ENCODE measurements at regions not wholly inside any gene's neighbourhood (a gene's known extent, or its start where the extent isn't known, plus 50 kb on each side); places are given as distances from the start of the nearest gene placed in this dataset.

GRCh38 chr5:166365164-166365563 is 1926.3 kb upstream of the WWC1 start:
- DNase-seq (ENCODE audit: unreplicated experiment): no peak
- BruUV-seq (replicated peaks): no TSS peak
- Mint-ChIP-seq H3K27me3 (ENCODE audit: insufficient read depth, unreplicated experiment) (no peaks in the 10 kb centered on the region), H3K27ac (ENCODE audit: low read depth, unreplicated experiment) (no peak overlapping the region), H3K4me1 (ENCODE audit: insufficient read depth, unreplicated experiment) (no peaks in the 10 kb centered on the region), H3K36me3 (ENCODE audit: insufficient read depth, unreplicated experiment) (no peaks in the 10 kb centered on the region), H3K9me3 (ENCODE audit: unreplicated experiment) (no peaks in the 10 kb centered on the region), H3K4me3 (ENCODE audit: unreplicated experiment) (no peak overlapping the region)
- ChIA-PET CTCF (no interaction called here), POLR2A (no interaction called here)
- intact Hi-C loops (cut with micrococcal nuclease): no loop called here
- TF ChIP-seq, protein P1, sequence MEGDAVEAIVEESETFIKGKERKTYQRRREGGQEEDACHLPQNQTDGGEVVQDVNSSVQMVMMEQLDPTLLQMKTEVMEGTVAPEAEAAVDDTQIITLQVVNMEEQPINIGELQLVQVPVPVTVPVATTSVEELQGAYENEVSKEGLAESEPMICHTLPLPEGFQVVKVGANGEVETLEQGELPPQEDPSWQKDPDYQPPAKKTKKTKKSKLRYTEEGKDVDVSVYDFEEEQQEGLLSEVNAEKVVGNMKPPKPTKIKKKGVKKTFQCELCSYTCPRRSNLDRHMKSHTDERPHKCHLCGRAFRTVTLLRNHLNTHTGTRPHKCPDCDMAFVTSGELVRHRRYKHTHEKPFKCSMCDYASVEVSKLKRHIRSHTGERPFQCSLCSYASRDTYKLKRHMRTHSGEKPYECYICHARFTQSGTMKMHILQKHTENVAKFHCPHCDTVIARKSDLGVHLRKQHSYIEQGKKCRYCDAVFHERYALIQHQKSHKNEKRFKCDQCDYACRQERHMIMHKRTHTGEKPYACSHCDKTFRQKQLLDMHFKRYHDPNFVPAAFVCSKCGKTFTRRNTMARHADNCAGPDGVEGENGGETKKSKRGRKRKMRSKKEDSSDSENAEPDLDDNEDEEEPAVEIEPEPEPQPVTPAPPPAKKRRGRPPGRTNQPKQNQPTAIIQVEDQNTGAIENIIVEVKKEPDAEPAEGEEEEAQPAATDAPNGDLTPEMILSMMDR (IDR thresholded peaks at IDR 0.05; ENCODE audit: unreplicated experiment): no peak

GRCh38 chr5:166367391-166367790 is 1924.1 kb upstream of the WWC1 start:
- H3K36me3 Mint-ChIP-seq (ENCODE audit: insufficient read depth, unreplicated experiment): no peaks in the 10 kb centered on the region
- intact Hi-C loops (cut with micrococcal nuclease): no loop called here

DNA sequence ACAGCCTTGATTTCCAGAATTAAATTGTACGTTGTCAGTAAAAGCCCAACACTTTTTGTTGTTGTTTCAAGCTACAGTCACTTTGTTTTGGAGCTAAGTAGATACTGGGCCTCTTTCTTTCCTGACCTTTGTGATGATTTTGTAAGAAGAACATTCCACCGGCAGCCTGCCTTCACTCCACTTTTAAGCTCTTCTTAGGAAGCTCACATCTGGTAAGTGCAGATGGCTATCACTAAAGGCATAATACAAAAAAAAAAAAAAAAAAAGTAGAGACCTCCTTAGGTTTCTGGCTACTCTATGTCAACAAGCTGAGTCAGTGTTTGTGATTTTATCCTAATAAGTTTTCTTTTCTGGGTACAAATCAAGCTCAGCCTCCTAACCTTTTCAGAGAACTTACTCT is 1922.1 kb upstream of the WWC1 start:
- intact Hi-C loops (cut with micrococcal nuclease): no loop called here
- no TSS peak for BruUV-seq (replicated peaks)
- no peak overlapping the region for H3K27ac Mint-ChIP-seq (ENCODE audit: low read depth, unreplicated experiment)
- no peaks in the 10 kb centered on the region for H3K4me1 Mint-ChIP-seq (ENCODE audit: insufficient read depth, unreplicated experiment)
- ChIA-PET CTCF (interaction anchor here (0.6 to 2.2 kb wide), 5 partner anchors 20 to 1196 kb away, joined by 3 to 7 read pairs (median 4); no protein-coding TSS in a partner anchor), POLR2A (interaction anchor here (0.7 kb wide), 1 partner anchor 18 kb away, joined by 3 read pairs; no protein-coding TSS in a partner anchor)
- no peak overlapping the region for H3K4me3 Mint-ChIP-seq (ENCODE audit: unreplicated experiment)
- TF ChIP-seq, protein P1 (IDR thresholded peaks at IDR 0.05; ENCODE audit: unreplicated experiment): no peak
- no peak for DNase-seq (ENCODE audit: unreplicated experiment)
- no peaks in the 10 kb centered on the region for H3K27me3 Mint-ChIP-seq (ENCODE audit: insufficient read depth, unreplicated experiment)
- no peaks in the 10 kb centered on the region for H3K36me3 Mint-ChIP-seq (ENCODE audit: insufficient read depth, unreplicated experiment)
- H3K9me3 Mint-ChIP-seq (ENCODE audit: unreplicated experiment): no peaks in the 10 kb centered on the region

More at GRCh38 chr5:166367391-166367790, 1924.1 kb upstream of the WWC1 start:
- Mint-ChIP-seq H3K9me3 (ENCODE audit: unreplicated experiment) (no peaks in the 10 kb centered on the region), H3K4me1 (ENCODE audit: insufficient read depth, unreplicated experiment) (no peaks in the 10 kb centered on the region), H3K27ac (ENCODE audit: low read depth, unreplicated experiment) (no peak overlapping the region), H3K27me3 (ENCODE audit: insufficient read depth, unreplicated experiment) (no peaks in the 10 kb centered on the region), H3K4me3 (ENCODE audit: unreplicated experiment) (no peak overlapping the region)
- ChIA-PET CTCF (interaction anchor here (0.6 kb wide), 1 partner anchor 692 kb away, joined by 4 read pairs; no protein-coding TSS in a partner anchor), POLR2A (no interaction called here)
- DNase-seq (ENCODE audit: unreplicated experiment): no peak
- no TSS peak for BruUV-seq (replicated peaks)
- TF ChIP-seq, protein P1 (IDR thresholded peaks at IDR 0.05; ENCODE audit: unreplicated experiment): no peak

GRCh38 chr5:166369807-166370206 is 1921.6 kb upstream of the WWC1 start:
- Mint-ChIP-seq H3K27ac (ENCODE audit: low read depth, unreplicated experiment) (no peak overlapping the region), H3K27me3 (ENCODE audit: insufficient read depth, unreplicated experiment) (no peaks in the 10 kb centered on the region), H3K4me3 (ENCODE audit: unreplicated experiment) (no peak overlapping the region), H3K9me3 (ENCODE audit: unreplicated experiment) (no peaks in the 10 kb centered on the region), H3K4me1 (ENCODE audit: insufficient read depth, unreplicated experiment) (no peaks in the 10 kb centered on the region), H3K36me3 (ENCODE audit: insufficient read depth, unreplicated experiment) (no peaks in the 10 kb centered on the region)
- TF ChIP-seq, protein P1 (IDR thresholded peaks at IDR 0.05; ENCODE audit: unreplicated experiment): no peak
- no peak for DNase-seq (ENCODE audit: unreplicated experiment)
- ChIA-PET CTCF (interaction anchor here (0.6 to 2.2 kb wide), 5 partner anchors 12 to 1195 kb away, joined by 3 to 7 read pairs (median 4); no protein-coding TSS in a partner anchor), POLR2A (interaction anchor here (0.7 kb wide), 1 partner anchor 18 kb away, joined by 3 read pairs; no protein-coding TSS in a partner anchor)
- intact Hi-C loops (cut with micrococcal nuclease): loop anchor here (10.0 kb wide), 1 partner anchor 735 kb away; no protein-coding TSS in a partner anchor
- BruUV-seq (replicated peaks): no TSS peak

Measured in MCF 10A (cell line).